Embryonic facial prominence (tissue), 1 donor: ENCODE measurements at regions not wholly inside any gene's neighbourhood (a gene's known extent, or its start where the extent isn't known, plus 50 kb on each side); places are given as distances from the start of the nearest gene placed in this dataset.
"Not testable (repeated sequence)": the region's sequence is repeated elsewhere in the genome, so short reads cannot be mapped to it uniquely, and the experiment has no call there.

Experiments
- DNase-seq: peaks from one replicate; pipeline ENCODE4 v3.0.0-alpha.2; 2016; ENCODE audit errors: extremely low spot score

GRCh38 chr1:149700220-149700619, 82.3 kb upstream of the FCGR1A start:
- DNase-seq = not testable (repeated sequence)

- not testable (repeated sequence) for DNase-seq
Observed at GRCh38 chr1:149700677-149701567, 81.6 kb upstream of the FCGR1A start.

GRCh38 chr1:149708192-149708853, 74.2 kb upstream of the FCGR1A start:
- peak; percentile 18 for DNase-seq

GRCh38 chr1:149711651-149712050, 70.8 kb upstream of the FCGR1A start:
- DNase-seq = not testable (repeated sequence)

GRCh38 chr1:149712154-149712927, 70.2 kb upstream of the FCGR1A start:
- peak; percentile 55 for DNase-seq

GRCh38 chr1:149713513-149713912, 69.0 kb upstream of the FCGR1A start:
- not testable (repeated sequence) for DNase-seq

GRCh38 chr1:149713952-149714351, 68.5 kb upstream of the FCGR1A start:
- not testable (repeated sequence) for DNase-seq

- not testable (repeated sequence) for DNase-seq
Observed at GRCh38 chr1:149724618-149725302, 57.7 kb upstream of the FCGR1A start.

- not testable (repeated sequence) for DNase-seq
Observed at GRCh38 chr1:149726688-149727087, 55.8 kb upstream of the FCGR1A start.

GRCh38 chr1:149728598-149728997, 53.9 kb upstream of the FCGR1A start:
- DNase-seq = not testable (repeated sequence)
